Keratinocyte (primary cell): ENCODE measurements at regions not wholly inside any gene's neighbourhood (a gene's known extent, or its start where the extent isn't known, plus 50 kb on each side); places are given as distances from the start of the nearest gene placed in this dataset.
"Not testable (repeated sequence)": the region's sequence is repeated elsewhere in the genome, so short reads cannot be mapped to it uniquely, and the experiment has no call there.

Source experiments
- CTCF ChIP-seq, 3 experiments: IDR thresholded peaks in 1 of 3; conservative IDR thresholded peaks in 1 of 3; optimal IDR thresholded peaks in 1 of 3; 2 replicates in 2 of 3; 3 replicates in 1 of 3; pipeline versions ENCODE3 to v1.5.1; 2011; ENCODE audit warnings: low read length in 3 of 3, mild to moderate bottlenecking in 3 of 3, moderate library complexity in 2 of 3, control low read depth in 1 of 3, inconsistent platforms in 1 of 3; ENCODE audit not compliant: insufficient read depth in 2 of 3; ENCODE audit errors: extremely low read depth in 1 of 3
- EZH2 ChIP-seq: IDR thresholded peaks from one replicate; pipeline ENCODE4 v1.6.1; 2012; ENCODE audit warnings: inconsistent platforms, mild to moderate bottlenecking, low read length, moderate library complexity

- not testable (repeated sequence) for TF ChIP-seq EZH2; CTCF (optimal IDR thresholded peaks at IDR 0.05 in 1 of 3, IDR thresholded peaks at IDR 0.05 in 1 of 3, conservative IDR thresholded peaks at IDR 0.05 in 1 of 3; ENCODE audit: extremely low read depth in 1 of 3, insufficient read depth in 2 of 3, low read length in 3 of 3)
Observed at GRCh38 chr21:18834121-18834520, 430.5 kb upstream of the TMPRSS15 start.
